ENCODE measurements at regions not wholly inside any gene's neighbourhood (a gene's known extent, or its start where the extent isn't known, plus 50 kb on each side); places are given as distances from the start of the nearest gene placed in this dataset.

DNA sequence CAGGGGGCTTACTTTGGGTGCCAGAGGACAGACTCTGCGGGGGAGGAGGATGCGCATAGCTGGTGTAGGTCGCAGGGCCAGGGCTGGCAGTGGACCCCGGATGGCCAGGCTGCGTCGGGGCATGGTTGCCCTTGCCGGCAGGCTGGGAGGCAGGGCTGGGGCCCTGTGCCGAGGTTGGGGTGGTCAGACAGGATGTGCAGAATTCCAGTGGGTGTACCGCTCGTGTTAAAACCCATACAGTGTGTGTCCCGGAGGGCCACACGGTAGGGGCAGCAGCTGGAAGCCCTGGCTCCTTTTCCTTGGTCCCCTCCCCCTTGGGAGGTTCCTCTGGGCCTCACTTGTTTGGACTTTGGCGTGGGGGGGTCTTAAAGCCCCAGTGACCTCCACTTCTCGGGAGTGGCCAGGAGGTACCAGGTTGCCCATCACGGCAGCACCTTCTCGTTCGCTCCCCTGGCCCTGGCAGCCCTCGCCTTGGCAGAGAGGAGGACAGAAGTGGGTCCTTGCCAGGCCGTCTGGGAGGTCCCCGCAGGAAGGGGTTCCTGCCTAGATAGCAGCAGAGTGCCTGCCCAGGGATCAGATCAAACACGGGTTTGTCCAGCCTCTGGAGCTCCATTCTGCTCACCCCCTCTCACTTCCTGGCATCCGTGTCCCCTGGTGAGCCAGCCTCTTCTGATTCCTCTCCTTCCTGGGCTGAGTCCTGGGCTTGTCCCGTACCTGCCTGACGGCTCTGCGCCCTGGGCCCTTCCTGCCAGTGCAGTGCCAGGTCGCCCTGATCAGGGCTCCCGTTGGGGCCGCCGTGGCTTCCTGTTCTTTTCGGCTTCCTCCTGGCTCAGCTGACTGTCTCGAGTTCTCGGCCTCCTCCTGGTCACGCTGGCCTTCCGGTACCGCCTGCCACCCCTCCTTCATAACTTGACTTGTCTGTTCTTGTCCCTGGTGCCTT lies 56.7 kb upstream of the HGFAC start:
- no peak for DNase-seq

GRCh38 chr4:3385711-3386420 lies 55.9 kb upstream of the HGFAC start:
- DNase-seq, result no peak

- no peak for DNase-seq
These were observed 55.2 kb upstream of the HGFAC start for GRCh38 chr4:3386526-3386925.

DNA sequence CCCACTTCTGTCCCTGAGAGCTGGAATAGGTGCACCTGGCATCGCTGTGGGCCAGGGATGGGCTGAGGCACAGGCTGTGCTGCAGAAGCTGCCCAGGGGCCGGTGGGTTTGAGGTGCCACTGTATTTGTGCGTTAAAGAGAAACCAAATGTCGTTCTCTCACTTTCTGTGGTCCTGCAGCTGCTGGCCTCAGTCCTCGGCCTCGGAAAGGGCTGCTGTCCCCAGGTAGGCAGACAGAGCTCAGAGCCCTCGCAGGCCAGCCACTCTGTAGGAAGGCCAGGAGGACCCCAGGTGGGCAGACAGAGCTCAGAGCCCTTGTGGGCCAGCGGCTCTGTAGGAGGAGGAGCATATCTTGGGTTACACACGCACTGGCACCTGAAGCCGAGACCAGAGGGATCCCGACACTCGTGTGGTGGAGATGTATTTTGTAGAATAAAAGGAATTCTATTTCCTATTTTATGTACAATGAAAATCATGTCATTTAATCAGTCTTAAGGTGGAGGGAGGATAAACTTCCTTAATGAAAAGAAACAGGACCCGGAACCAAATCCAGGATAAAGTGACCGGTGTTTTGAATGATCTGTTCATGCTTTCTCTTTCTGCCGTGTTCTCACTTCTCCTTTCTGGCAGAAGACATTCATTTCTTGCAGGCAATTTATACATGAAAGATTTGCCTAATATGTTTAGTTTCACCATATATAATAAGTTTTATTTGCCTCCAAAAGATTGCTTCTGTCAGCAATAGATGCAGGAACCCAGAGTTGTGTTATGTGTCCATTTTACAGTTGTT lies 54.4 kb upstream of the HGFAC start:
- DNase-seq, result no peak

DNA sequence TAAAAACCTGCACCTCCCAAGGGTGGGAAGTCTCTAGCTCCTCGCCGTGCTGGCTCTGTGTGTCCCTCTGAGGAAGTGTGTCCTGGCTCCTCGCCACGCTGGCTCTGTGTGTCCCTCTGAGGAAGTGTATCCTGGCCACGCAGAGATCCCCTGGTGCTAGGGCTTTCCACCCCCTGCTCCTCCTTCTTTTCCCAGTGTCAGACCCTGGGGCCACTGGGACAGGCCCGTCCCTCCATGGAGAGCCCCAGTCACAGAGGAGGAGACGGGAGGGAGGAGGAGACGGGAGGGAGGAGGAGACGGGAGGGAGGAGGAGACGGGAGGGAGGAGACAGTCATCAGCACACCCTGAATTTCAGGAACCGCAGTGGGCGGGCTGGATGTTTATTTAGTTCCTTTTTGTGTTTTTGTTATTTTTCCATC lies 53.8 kb upstream of the HGFAC start:
- DNase-seq, result no peak

DNA sequence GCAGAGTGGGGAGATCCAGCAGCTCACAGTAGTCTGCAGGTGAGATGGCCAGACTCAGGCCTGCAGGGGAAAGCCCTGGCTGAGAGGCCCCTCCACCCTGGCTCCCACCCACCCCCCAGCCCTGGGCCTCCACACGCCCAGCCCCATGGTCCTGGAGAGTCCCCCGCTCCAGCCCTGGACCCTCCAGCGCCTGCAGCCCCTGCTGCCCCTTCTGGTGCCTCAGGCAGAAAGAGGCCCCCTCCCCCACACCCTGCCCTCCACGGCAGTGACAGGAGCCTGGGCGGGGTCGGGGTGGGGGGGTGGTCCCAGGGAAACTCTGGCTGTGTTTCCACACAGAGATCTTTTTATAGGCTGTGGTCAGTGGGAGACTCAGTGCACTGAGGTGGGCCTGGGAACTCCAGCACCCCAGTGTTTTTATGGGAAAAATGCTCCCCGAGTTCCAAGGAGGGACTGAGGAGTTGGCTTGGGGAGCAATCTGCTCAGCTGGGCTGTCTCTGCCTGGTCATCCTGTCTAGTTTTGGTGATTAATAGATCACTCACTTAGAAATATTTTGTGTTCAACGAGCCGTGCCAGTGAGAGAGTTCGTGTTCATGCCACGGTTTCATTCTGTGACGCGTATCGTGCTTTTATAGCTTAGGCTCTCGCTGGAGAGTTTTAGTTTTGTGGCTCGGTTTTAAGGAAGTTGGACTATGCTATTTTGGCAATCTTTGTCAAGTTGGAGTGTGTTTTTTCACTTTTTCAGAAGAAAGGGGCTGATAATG lies 53.1 kb upstream of the HGFAC start:
- no peak for DNase-seq

- no peak for DNase-seq
These were observed 52.2 kb upstream of the HGFAC start for GRCh38 chr4:3389233-3390215.

- DNase-seq, result no peak
These were observed 51.4 kb upstream of the HGFAC start for GRCh38 chr4:3390288-3390811.

DNA sequence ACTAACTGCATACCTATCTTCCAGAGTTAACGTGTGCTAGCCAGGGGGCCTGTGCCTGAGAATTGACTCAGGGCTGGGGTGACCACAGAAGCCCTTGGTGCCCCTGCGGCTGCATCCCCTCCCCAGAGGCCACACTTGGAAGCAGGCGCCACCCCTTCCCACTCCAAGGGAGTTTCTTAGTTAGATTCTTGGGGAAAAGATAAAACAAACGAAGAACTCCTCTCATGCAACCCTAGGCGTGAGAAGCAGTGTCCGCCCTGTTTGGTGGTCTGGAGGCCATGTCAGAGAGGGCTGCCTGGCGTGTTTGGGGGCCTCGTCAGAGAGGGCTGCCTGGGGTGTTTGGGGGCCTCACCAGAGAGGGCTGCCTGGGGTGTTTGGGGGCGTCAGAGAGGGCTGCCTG lies 50.3 kb upstream of the HGFAC start:
- DNase-seq, result no peak
